DOHH2 (cell line): ENCODE measurements at regions not wholly inside any gene's neighbourhood (a gene's known extent, or its start where the extent isn't known, plus 50 kb on each side); places are given as distances from the start of the nearest gene placed in this dataset.

Source experiments
- CTCF ChIP-seq: fragments of 200-600 bp; sonication (generic); IDR thresholded peaks from one replicate; pipeline ENCODE4 v1.5.1; 2014; ENCODE audit warnings: antibody characterized with exemption, mild to moderate bottlenecking, low read depth, low read length; ENCODE audit not compliant: poor library complexity, severe bottlenecking
- EZH2phosphoT487 ChIP-seq: fragments of 200-600 bp; sonication (generic); IDR thresholded peaks from 2 replicates; pipeline ENCODE4 v1.6.1; 2017; ENCODE audit warnings: borderline replicate concordance, mild to moderate bottlenecking, antibody characterized with exemption, low read length, moderate library complexity, mixed read lengths

DNA sequence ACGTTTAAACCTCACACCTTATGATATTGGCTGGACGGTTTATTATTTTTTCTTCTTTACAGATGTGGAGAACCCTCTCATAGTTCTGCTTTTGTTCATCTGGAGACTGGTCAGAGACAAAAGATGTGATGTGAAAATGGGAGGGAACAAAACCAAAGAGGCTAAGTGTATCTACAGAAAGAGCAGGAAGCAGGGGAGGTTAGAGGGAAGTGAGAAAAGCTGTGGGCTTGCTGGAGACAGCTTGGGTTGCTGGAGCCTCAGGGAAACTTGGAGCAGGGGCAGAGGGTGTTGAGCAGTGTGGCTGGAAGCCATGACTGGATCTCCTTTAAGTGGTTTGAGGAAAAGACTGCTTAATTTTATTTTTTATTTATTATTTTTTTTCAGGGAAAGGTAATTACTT, 79.0 kb upstream of the SNX19 start:
- TF ChIP-seq CTCF (no peak), EZH2phosphoT487 (no peak)
